ENCODE measurements at regions not wholly inside any gene's neighbourhood (a gene's known extent, or its start where the extent isn't known, plus 50 kb on each side); places are given as distances from the start of the nearest gene placed in this dataset.

DNA sequence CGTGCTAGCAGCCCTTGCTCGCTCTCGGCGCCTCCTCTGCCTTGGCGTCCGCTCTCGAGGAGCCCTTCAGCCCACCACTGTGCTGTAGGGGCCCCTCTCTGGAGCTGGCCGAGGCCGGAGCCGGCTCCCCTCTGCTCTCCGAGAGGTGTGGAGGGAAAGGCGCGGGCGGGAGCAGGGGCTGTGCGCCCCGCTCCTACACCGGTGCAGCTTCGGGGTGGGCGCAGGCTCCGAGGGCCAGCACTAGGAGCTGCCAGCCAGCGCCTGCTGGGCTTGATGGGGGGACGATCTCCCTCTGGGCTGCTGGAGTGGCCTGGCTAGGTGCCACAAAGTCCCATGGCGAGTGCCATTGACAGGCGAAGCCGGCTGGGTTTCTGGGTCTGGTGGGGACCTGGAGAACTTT lies 365.5 kb downstream of the SLITRK1 start:
- TF ChIP-seq EZH2 (IDR thresholded peaks at IDR 0.05) (no peak), POLR2AphosphoS5 (IDR thresholded peaks at IDR 0.05; ENCODE audit: borderline replicate concordance, low read depth, low read length) (no peak), FOXP2 (optimal IDR thresholded peaks at IDR 0.05; ENCODE audit: control extremely low read depth, extremely low read length, insufficient read depth) (no peak)

Data from SK-N-MC (cell line).